ENCODE measurements at regions not wholly inside any gene's neighbourhood (a gene's known extent, or its start where the extent isn't known, plus 50 kb on each side); places are given as distances from the start of the nearest gene placed in this dataset.

- H3K4me3 ChIP-seq (replicated peaks; ENCODE audit: low read depth, low read length): no peak overlapping the region
- H3K36me3 ChIP-seq (ENCODE audit: control insufficient read depth, insufficient read depth, low read length): no peaks in the 10 kb centered on the region
- no peak for TF ChIP-seq CTCF (IDR thresholded peaks at IDR 0.05; ENCODE audit: insufficient read depth, low read length, poor library complexity, severe bottlenecking)
- no peak for DNase-seq (ENCODE audit: extremely low read depth, insufficient read length)
- no peaks in the 10 kb centered on the region for H3K27me3 ChIP-seq (replicated peaks; ENCODE audit: control insufficient read depth, insufficient read depth, low read length)
These were observed 558.2 kb upstream of the JAG1 start for GRCh38 chr20:11231742-11232648.

GRCh38 chr20:11232896-11233295 lies 559.1 kb upstream of the JAG1 start:
- H3K4me3 ChIP-seq (replicated peaks; ENCODE audit: low read depth, low read length): no peak overlapping the region
- TF ChIP-seq CTCF (IDR thresholded peaks at IDR 0.05; ENCODE audit: insufficient read depth, low read length, poor library complexity, severe bottlenecking): no peak
- H3K36me3 ChIP-seq (ENCODE audit: control insufficient read depth, insufficient read depth, low read length): no peaks in the 10 kb centered on the region
- no peak for DNase-seq (ENCODE audit: extremely low read depth, insufficient read length)
- H3K27me3 ChIP-seq (replicated peaks; ENCODE audit: control insufficient read depth, insufficient read depth, low read length): no peaks in the 10 kb centered on the region

GRCh38 chr20:11234181-11234580 lies 560.4 kb upstream of the JAG1 start:
- Histone ChIP-seq H3K36me3 (ENCODE audit: control insufficient read depth, insufficient read depth, low read length) (no peaks in the 10 kb centered on the region), H3K4me3 (replicated peaks; ENCODE audit: low read depth, low read length) (no peak overlapping the region), H3K27me3 (replicated peaks; ENCODE audit: control insufficient read depth, insufficient read depth, low read length) (no peaks in the 10 kb centered on the region)
- no peak for DNase-seq (ENCODE audit: extremely low read depth, insufficient read length)
- no peak for TF ChIP-seq CTCF (IDR thresholded peaks at IDR 0.05; ENCODE audit: insufficient read depth, low read length, poor library complexity, severe bottlenecking)

- no peak for TF ChIP-seq CTCF (IDR thresholded peaks at IDR 0.05; ENCODE audit: insufficient read depth, low read length, poor library complexity, severe bottlenecking)
- Histone ChIP-seq H3K27me3 (replicated peaks; ENCODE audit: control insufficient read depth, insufficient read depth, low read length) (no peaks in the 10 kb centered on the region), H3K4me3 (replicated peaks; ENCODE audit: low read depth, low read length) (no peak overlapping the region), H3K36me3 (ENCODE audit: control insufficient read depth, insufficient read depth, low read length) (no peaks in the 10 kb centered on the region)
- no peak for DNase-seq (ENCODE audit: extremely low read depth, insufficient read length)
These were observed 560.8 kb upstream of the JAG1 start for GRCh38 chr20:11234608-11235007.

- Histone ChIP-seq H3K27me3 (replicated peaks; ENCODE audit: control insufficient read depth, insufficient read depth, low read length) (no peaks in the 10 kb centered on the region), H3K4me3 (replicated peaks; ENCODE audit: low read depth, low read length) (no peak overlapping the region), H3K36me3 (ENCODE audit: control insufficient read depth, insufficient read depth, low read length) (no peaks in the 10 kb centered on the region)
- TF ChIP-seq CTCF (IDR thresholded peaks at IDR 0.05; ENCODE audit: insufficient read depth, low read length, poor library complexity, severe bottlenecking): no peak
- no peak for DNase-seq (ENCODE audit: extremely low read depth, insufficient read length)
These were observed 561.3 kb upstream of the JAG1 start for GRCh38 chr20:11235058-11235457.
